Mammary epithelial cell (primary cell): ENCODE measurements at regions not wholly inside any gene's neighbourhood (a gene's known extent, or its start where the extent isn't known, plus 50 kb on each side); places are given as distances from the start of the nearest gene placed in this dataset.

Source experiments
- EZH2 ChIP-seq: IDR thresholded peaks from 2 replicates; pipeline ENCODE4 v1.6.1; 2012; ENCODE audit warnings: low read length, inconsistent platforms, borderline replicate concordance
- TF ChIP-seq, protein P1 (sequence below), 2 donors: IDR thresholded peaks in 1 of 2; conservative IDR thresholded peaks in 1 of 2; 2 replicates each; pipeline ENCODE4 v1.5.1; 2011 to 2012; ENCODE audit warnings: inconsistent platforms in 2 of 2, low read length in 2 of 2, mild to moderate bottlenecking in 2 of 2, control low read depth in 1 of 2, low read depth in 1 of 2; ENCODE audit not compliant: insufficient read depth in 1 of 2; ENCODE audit errors: extremely low read depth in 1 of 2

DNA sequence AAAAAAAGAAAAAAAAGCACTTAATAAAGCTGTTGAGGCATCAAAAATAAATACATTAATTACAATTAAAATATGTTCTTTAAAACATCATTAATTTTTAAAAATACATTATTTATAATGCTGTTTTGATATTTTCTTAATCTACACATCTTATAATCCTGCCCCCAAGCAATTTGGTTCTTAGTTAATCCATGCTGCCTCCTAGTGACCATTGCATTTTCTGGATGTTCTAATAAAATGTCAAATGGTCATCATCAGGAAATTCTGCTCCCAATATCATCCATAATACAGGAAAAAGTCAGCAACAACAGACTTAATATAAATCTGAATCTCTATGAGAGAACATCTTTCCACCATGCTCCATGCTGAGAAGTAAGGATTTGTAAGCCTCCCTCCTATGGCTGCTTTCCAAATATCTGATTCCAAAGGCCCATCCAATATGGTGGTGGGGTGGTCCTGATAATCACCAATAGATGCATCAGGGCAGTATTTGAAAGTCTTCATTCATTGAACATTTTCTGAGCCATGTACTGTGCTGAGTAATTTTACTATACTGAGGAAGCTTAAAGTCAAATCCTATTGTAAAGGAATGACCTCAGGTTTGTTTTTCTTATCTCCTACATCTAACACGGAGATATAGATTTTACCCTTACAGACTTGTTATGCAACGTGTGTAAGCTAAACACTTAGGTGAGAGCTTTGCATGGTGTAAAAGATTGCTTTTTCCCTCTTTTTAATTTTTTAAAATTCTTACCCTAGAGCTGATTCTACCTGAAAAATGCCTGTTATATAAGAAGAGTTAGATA is 124.7 kb upstream of the BMAL1 start:
- TF ChIP-seq EZH2 = no peak
- TF ChIP-seq, protein P1, sequence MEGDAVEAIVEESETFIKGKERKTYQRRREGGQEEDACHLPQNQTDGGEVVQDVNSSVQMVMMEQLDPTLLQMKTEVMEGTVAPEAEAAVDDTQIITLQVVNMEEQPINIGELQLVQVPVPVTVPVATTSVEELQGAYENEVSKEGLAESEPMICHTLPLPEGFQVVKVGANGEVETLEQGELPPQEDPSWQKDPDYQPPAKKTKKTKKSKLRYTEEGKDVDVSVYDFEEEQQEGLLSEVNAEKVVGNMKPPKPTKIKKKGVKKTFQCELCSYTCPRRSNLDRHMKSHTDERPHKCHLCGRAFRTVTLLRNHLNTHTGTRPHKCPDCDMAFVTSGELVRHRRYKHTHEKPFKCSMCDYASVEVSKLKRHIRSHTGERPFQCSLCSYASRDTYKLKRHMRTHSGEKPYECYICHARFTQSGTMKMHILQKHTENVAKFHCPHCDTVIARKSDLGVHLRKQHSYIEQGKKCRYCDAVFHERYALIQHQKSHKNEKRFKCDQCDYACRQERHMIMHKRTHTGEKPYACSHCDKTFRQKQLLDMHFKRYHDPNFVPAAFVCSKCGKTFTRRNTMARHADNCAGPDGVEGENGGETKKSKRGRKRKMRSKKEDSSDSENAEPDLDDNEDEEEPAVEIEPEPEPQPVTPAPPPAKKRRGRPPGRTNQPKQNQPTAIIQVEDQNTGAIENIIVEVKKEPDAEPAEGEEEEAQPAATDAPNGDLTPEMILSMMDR (conservative IDR thresholded peaks at IDR 0.05 in 1 of 2, IDR thresholded peaks at IDR 0.05 in 1 of 2; ENCODE audit: extremely low read depth in 1 of 2, insufficient read depth in 1 of 2, low read depth in 1 of 2, low read length in 2 of 2) = peak; percentile 65 to 73
